H1 (cell line): ENCODE measurements at regions not wholly inside any gene's neighbourhood (a gene's known extent, or its start where the extent isn't known, plus 50 kb on each side); places are given as distances from the start of the nearest gene placed in this dataset.

Experiments
- CTCF ChIA-PET: fragments of 300-600 bp; sonication (Branson Sonifier 250); formaldehyde crosslinking; loops from one replicate; lab custom pipeline; 2021; ENCODE audit not compliant: partially characterized antibody; lab: Charles Lee
- POLR2A ChIA-PET: fragments of 300-600 bp; sonication (Branson Sonifier 250); formaldehyde crosslinking; loops from one replicate; lab custom pipeline; 2021; ENCODE audit warnings: inconsistent platforms; ENCODE audit not compliant: partially characterized antibody; lab: Charles Lee
- DNase-seq, 2 experiments: peaks; one replicate each; pipeline versions ENCODE4 v3.0.0 to v3.0.0-alpha.2; 2010 to 2022; ENCODE audit warnings: low spot score in 2 of 2, low read depth in 1 of 2, mixed read lengths in 1 of 2
- FAIRE-seq: peaks from 2 replicates; lab custom pipeline; 2011; peaks lifted over from hg19 to GRCh38; lab: Jason Lieb, UNC
- H2AFZ ChIP-seq: 2 replicates; pipeline ENCODE4 v1.8.1; 2012; ENCODE audit warnings: low read length, inconsistent platforms
- H2AK5ac ChIP-seq: 2 replicates; pipeline ENCODE4 v1.6.1; 2013; ENCODE audit warnings: low read depth, low read length
- H2BK120ac ChIP-seq: replicated peaks from 2 replicates; pipeline ENCODE3; 2013; ENCODE audit warnings: low read depth, low read length, inconsistent platforms
- H2BK12ac ChIP-seq: 2 replicates; pipeline ENCODE4 v1.6.1; 2013; ENCODE audit warnings: low read depth, low read length
- H2BK15ac ChIP-seq: 2 replicates; pipeline ENCODE4 v1.6.1; 2013; ENCODE audit warnings: low read length
- H2BK20ac ChIP-seq: 2 replicates; pipeline ENCODE4 v1.6.1; 2013; ENCODE audit warnings: low read length
- H2BK5ac ChIP-seq: 2 replicates; pipeline ENCODE4 v1.6.1; 2013; ENCODE audit warnings: low read depth, low read length
- H3K14ac ChIP-seq: 2 replicates; pipeline ENCODE4 v1.6.1; 2013; ENCODE audit warnings: inconsistent platforms; ENCODE audit not compliant: insufficient read length
- H3K18ac ChIP-seq: 2 replicates; pipeline ENCODE4 v1.6.1; 2013; ENCODE audit warnings: low read length; ENCODE audit errors: extremely low read depth
- H3K23ac ChIP-seq: 2 replicates; pipeline ENCODE4 v1.6.1; 2013; ENCODE audit warnings: inconsistent platforms; ENCODE audit not compliant: insufficient read length
- H3K23me2 ChIP-seq: 2 replicates; pipeline ENCODE4 v1.6.1; 2013; ENCODE audit warnings: low read depth, low read length
- H3K27ac ChIP-seq: 2 replicates; pipeline ENCODE4 v1.6.1; 2011; ENCODE audit warnings: low read depth, low read length, inconsistent platforms
- H3K27me3 ChIP-seq, 4 experiments: replicated peaks in 1 of 4; 1 replicate in 1 of 4; 2 replicates in 3 of 4; pipeline versions ENCODE4 v1.6.1 to v1.8.1; 2011 to 2013; ENCODE audit warnings: low read length in 3 of 4, mild to moderate bottlenecking in 3 of 4, inconsistent platforms in 2 of 4, mixed read lengths in 2 of 4, moderate library complexity in 1 of 4; ENCODE audit not compliant: control insufficient read depth in 3 of 4, insufficient read depth in 3 of 4; ENCODE audit errors: extremely low read depth in 1 of 4
- H3K36me3 ChIP-seq, 4 experiments: 2 replicates each; pipeline versions ENCODE4 v1.6.1 to v1.8.1; 2011 to 2013; ENCODE audit warnings: mild to moderate bottlenecking in 4 of 4, low read length in 3 of 4, moderate library complexity in 2 of 4, control low read depth in 1 of 4, inconsistent platforms in 1 of 4; ENCODE audit not compliant: insufficient read depth in 4 of 4, control insufficient read depth in 2 of 4
- H3K4ac ChIP-seq: replicated peaks from 2 replicates; pipeline ENCODE3; 2013; ENCODE audit warnings: low read length, low read depth, mixed read lengths, inconsistent platforms; ENCODE audit not compliant: insufficient read length
- H3K4me1 ChIP-seq, 4 experiments: replicated peaks in 1 of 4; 1 replicate in 1 of 4; 2 replicates in 3 of 4; pipeline versions ENCODE4 v1.6.1 to v1.8.1; 2011 to 2013; ENCODE audit warnings: low read length in 3 of 4, inconsistent platforms in 2 of 4, mixed read lengths in 1 of 4; ENCODE audit not compliant: insufficient read depth in 4 of 4, control insufficient read depth in 3 of 4
- H3K4me2 ChIP-seq, 2 experiments: 2 replicates each; pipeline versions ENCODE4 v1.6.1 to v1.8.1; 2011 to 2013; ENCODE audit warnings: low read depth in 2 of 2, low read length in 2 of 2, control low read depth in 1 of 2, inconsistent platforms in 1 of 2, mild to moderate bottlenecking in 1 of 2; ENCODE audit not compliant: insufficient read depth in 1 of 2
- H3K4me3 ChIP-seq, 4 experiments: fragments of 200-600, 300-600 bp in 1 of 4; sonication (generic), shearing (Covaris generic), sonication (Bioruptor Twin) in 1 of 4; 2 replicates each; pipeline versions ENCODE4 v1.5.1 to v1.8.1; 2011 to 2016; ENCODE audit warnings: low read length in 4 of 4, low read depth in 3 of 4, control low read depth in 2 of 4, inconsistent platforms in 2 of 4, mild to moderate bottlenecking in 2 of 4, mixed read lengths in 1 of 4, moderate library complexity in 1 of 4; ENCODE audit not compliant: insufficient read depth in 2 of 4; ENCODE audit errors: extremely low read depth in 1 of 4
- H3K56ac ChIP-seq: replicated peaks from 2 replicates; pipeline ENCODE3; 2013; ENCODE audit warnings: low read depth, mild to moderate bottlenecking, mixed read lengths, low read length, inconsistent platforms; ENCODE audit not compliant: insufficient read length
- H3K79me1 ChIP-seq: 2 replicates; pipeline ENCODE4 v1.6.1; 2013; ENCODE audit warnings: low read depth, low read length, control low read depth
- H3K79me2 ChIP-seq, 2 experiments: 2 replicates each; pipeline versions ENCODE4 v1.6.1 to v1.8.1; 2012 to 2013; ENCODE audit warnings: low read length in 2 of 2, mild to moderate bottlenecking in 2 of 2, inconsistent platforms in 1 of 2; ENCODE audit not compliant: insufficient read depth in 2 of 2, control insufficient read depth in 1 of 2
- H3K9ac ChIP-seq, 4 experiments: replicated peaks in 1 of 4; 1 replicate in 1 of 4; 2 replicates in 3 of 4; pipeline versions ENCODE4 v1.6.1 to v1.8.1; 2011 to 2013; ENCODE audit warnings: low read depth in 3 of 4, low read length in 3 of 4, control low read depth in 2 of 4, mild to moderate bottlenecking in 2 of 4, moderate library complexity in 2 of 4, inconsistent platforms in 1 of 4; ENCODE audit errors: extremely low read depth in 1 of 4
- H3K9me3 ChIP-seq, 2 experiments: 2 replicates each; pipeline versions ENCODE4 v1.6.1 to v1.8.1; 2012 to 2013; ENCODE audit warnings: mild to moderate bottlenecking in 2 of 2, moderate library complexity in 2 of 2, control low read depth in 1 of 2, inconsistent platforms in 1 of 2, low read depth in 1 of 2, low read length in 1 of 2, mixed read lengths in 1 of 2; ENCODE audit not compliant: insufficient read depth in 2 of 2
- H4K20me1 ChIP-seq, 2 experiments: replicated peaks in 1 of 2; 2 replicates each; pipeline versions ENCODE3 to v1.8.1; 2011 to 2013; ENCODE audit warnings: inconsistent platforms in 2 of 2, low read length in 2 of 2, mild to moderate bottlenecking in 1 of 2; ENCODE audit not compliant: insufficient read depth in 2 of 2, control insufficient read depth in 1 of 2
- H4K5ac ChIP-seq: 2 replicates; pipeline ENCODE4 v1.6.1; 2013; ENCODE audit warnings: low read length, low read depth, mixed read lengths, inconsistent platforms; ENCODE audit not compliant: insufficient read length
- H4K8ac ChIP-seq: 2 replicates; pipeline ENCODE4 v1.8.0; 2013; ENCODE audit warnings: mild to moderate bottlenecking, moderate library complexity, low read length, inconsistent platforms; ENCODE audit not compliant: insufficient read depth; ENCODE audit errors: extremely low read depth
- H4K91ac ChIP-seq: replicated peaks from 2 replicates; pipeline ENCODE3; 2013; ENCODE audit warnings: low read length, mixed read lengths, inconsistent platforms; ENCODE audit not compliant: insufficient read length
- MAFK ChIP-seq: IDR thresholded peaks from 2 replicates; pipeline ENCODE4 v1.6.1; 2012; ENCODE audit warnings: low read depth, mild to moderate bottlenecking, improper control_type of control experiment, low read length
- TBP ChIP-seq: IDR thresholded peaks from 2 replicates; pipeline ENCODE4 v1.6.1; 2011; ENCODE audit warnings: low read depth, low read length, improper control_type of control experiment
- WGBS, 2 experiments: shearing (Covaris generic) in 1 of 2; methylation state at CpG; one replicate each; pipeline versions ENCODE4 v1.1.6 to v1.1.7; 2013 to 2015; ENCODE audit warnings: low lambda C conversion rate in 2 of 2, mixed read lengths in 2 of 2, inconsistent platforms in 1 of 2, low coverage in 1 of 2, missing lambda C conversion rate in 1 of 2; ENCODE audit not compliant: insufficient replicate concordance in 2 of 2, insufficient coverage in 1 of 2, insufficient read length in 1 of 2; ENCODE audit errors: extremely low coverage in 1 of 2, missing lambda C conversion rate in 1 of 2; 5-methylcytosine and 5-hydroxymethylcytosine counted together
- TF ChIP-seq, protein P1 (sequence below): IDR thresholded peaks from 2 replicates; pipeline ENCODE4 v1.6.1; 2011; ENCODE audit warnings: low read length, improper control_type of control experiment

DNA sequence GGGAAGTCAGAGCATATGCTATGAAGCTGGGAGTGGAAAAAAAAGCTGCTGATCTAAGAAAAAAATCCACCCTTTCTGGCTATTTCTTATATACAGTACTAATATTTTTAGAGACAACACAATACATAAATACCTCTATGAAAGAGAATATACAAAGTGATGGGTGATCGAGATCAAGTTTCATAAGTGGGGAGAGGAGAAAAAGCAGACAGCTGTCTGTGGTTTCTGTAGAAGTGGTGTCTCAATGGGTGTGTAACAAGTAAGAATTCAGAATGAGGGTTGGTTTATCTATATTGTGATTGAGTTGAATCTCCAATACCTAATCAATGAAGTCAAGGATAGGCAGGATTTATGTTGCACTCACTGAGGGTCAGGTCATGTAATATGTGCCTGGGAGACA is 191.0 kb downstream of the HNMT start:
- H3K4me1 ChIP-seq = no peaks in the 10 kb centered on the region
- no peak for FAIRE-seq
- no peak for DNase-seq
- H3K23me2 ChIP-seq = no peaks in the 10 kb centered on the region
- no peak overlapping the region for H3K14ac ChIP-seq
- H3K4ac ChIP-seq = no peak overlapping the region
- WGBS, 2 experiments = 100% methylated on average over 1 of the region's 1 CpG; no CpG with 5 or more reads in 1 of the 2 experiments
- H3K18ac ChIP-seq = no peak overlapping the region
- no peak overlapping the region for H4K5ac ChIP-seq
- H4K20me1 ChIP-seq = no peaks in the 10 kb centered on the region
- POLR2A ChIA-PET = no interaction called here
- H3K23ac ChIP-seq = no peak overlapping the region
- H3K9me3 ChIP-seq = no peaks in the 10 kb centered on the region
- TF ChIP-seq, protein P1, sequence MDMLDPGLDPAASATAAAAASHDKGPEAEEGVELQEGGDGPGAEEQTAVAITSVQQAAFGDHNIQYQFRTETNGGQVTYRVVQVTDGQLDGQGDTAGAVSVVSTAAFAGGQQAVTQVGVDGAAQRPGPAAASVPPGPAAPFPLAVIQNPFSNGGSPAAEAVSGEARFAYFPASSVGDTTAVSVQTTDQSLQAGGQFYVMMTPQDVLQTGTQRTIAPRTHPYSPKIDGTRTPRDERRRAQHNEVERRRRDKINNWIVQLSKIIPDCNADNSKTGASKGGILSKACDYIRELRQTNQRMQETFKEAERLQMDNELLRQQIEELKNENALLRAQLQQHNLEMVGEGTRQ = no peak
- TF ChIP-seq TBP = no peak
- TF ChIP-seq MAFK = no peak
- no peak overlapping the region for H2AK5ac ChIP-seq
- no peak overlapping the region for H3K9ac ChIP-seq
- H3K4me3 ChIP-seq = no peak overlapping the region
- no peaks in the 10 kb centered on the region for H3K79me2 ChIP-seq
- no peak overlapping the region for H2BK5ac ChIP-seq
- H2BK15ac ChIP-seq = no peak overlapping the region
- no peak overlapping the region for H3K4me2 ChIP-seq
- no peak overlapping the region for H4K8ac ChIP-seq
- H2BK12ac ChIP-seq = no peak overlapping the region
- no peak overlapping the region for H2AFZ ChIP-seq
- H3K27ac ChIP-seq = no peak overlapping the region
- no peaks in the 10 kb centered on the region for H3K36me3 ChIP-seq
- CTCF ChIA-PET = no interaction called here
- no peak overlapping the region for H3K56ac ChIP-seq
- H3K79me1 ChIP-seq = no peaks in the 10 kb centered on the region
- no peak overlapping the region for H4K91ac ChIP-seq
- H2BK120ac ChIP-seq = no peak overlapping the region
- H3K27me3 ChIP-seq = no peaks in the 10 kb centered on the region
- H2BK20ac ChIP-seq = no peak overlapping the region
